ENCODE measurements at regions not wholly inside any gene's neighbourhood (a gene's known extent, or its start where the extent isn't known, plus 50 kb on each side); places are given as distances from the start of the nearest gene placed in this dataset.

GRCh38 chr13:105806628-105806920 lies 728.9 kb downstream of the EFNB2 start:
- no peak for TF ChIP-seq POLR2A (IDR thresholded peaks at IDR 0.05)
- TF ChIP-seq, protein P1, sequence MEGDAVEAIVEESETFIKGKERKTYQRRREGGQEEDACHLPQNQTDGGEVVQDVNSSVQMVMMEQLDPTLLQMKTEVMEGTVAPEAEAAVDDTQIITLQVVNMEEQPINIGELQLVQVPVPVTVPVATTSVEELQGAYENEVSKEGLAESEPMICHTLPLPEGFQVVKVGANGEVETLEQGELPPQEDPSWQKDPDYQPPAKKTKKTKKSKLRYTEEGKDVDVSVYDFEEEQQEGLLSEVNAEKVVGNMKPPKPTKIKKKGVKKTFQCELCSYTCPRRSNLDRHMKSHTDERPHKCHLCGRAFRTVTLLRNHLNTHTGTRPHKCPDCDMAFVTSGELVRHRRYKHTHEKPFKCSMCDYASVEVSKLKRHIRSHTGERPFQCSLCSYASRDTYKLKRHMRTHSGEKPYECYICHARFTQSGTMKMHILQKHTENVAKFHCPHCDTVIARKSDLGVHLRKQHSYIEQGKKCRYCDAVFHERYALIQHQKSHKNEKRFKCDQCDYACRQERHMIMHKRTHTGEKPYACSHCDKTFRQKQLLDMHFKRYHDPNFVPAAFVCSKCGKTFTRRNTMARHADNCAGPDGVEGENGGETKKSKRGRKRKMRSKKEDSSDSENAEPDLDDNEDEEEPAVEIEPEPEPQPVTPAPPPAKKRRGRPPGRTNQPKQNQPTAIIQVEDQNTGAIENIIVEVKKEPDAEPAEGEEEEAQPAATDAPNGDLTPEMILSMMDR (IDR thresholded peaks at IDR 0.05), result no peak
